ENCODE measurements at regions not wholly inside any gene's neighbourhood (a gene's known extent, or its start where the extent isn't known, plus 50 kb on each side); places are given as distances from the start of the nearest gene placed in this dataset.

GRCh38 chr9:86795823-86796553, 151.3 kb downstream of the GAS1 start:
- DNase-seq: no peak

- no peak for DNase-seq
Measured at GRCh38 chr9:86795047-86795442, 152.3 kb downstream of the GAS1 start.

GRCh38 chr9:86794391-86795046, 152.8 kb downstream of the GAS1 start:
- peak; percentile 38 for DNase-seq

GRCh38 chr9:86792136-86792535, 155.2 kb downstream of the GAS1 start:
- DNase-seq: no peak

- no peak for DNase-seq
Measured at GRCh38 chr9:86790805-86791204, 156.5 kb downstream of the GAS1 start.

- DNase-seq: no peak
Measured at GRCh38 chr9:86788456-86788855, 158.8 kb downstream of the GAS1 start.

- no peak for DNase-seq
Measured at GRCh38 chr9:86783884-86784283, 163.4 kb downstream of the GAS1 start.

GRCh38 chr9:86782831-86783230, 164.5 kb downstream of the GAS1 start:
- DNase-seq: no peak

GRCh38 chr9:86778761-86779160, 168.5 kb downstream of the GAS1 start:
- DNase-seq: no peak

GRCh38 chr9:86775718-86776117, 171.6 kb downstream of the GAS1 start:
- DNase-seq: no peak

GRCh38 chr9:86774116-86774515, 173.2 kb downstream of the GAS1 start:
- DNase-seq: no peak

- DNase-seq: no peak
Measured at GRCh38 chr9:86773422-86773945, 173.8 kb downstream of the GAS1 start.

- DNase-seq: no peak
Measured at GRCh38 chr9:86772635-86772993, 174.7 kb downstream of the GAS1 start.

- no peak for DNase-seq
Measured at GRCh38 chr9:86771941-86772634, 175.2 kb downstream of the GAS1 start.

GRCh38 chr9:86771420-86771819, 175.9 kb downstream of the GAS1 start:
- no peak for DNase-seq

GRCh38 chr9:86768709-86769108, 178.6 kb downstream of the GAS1 start:
- no peak for DNase-seq

- no peak for DNase-seq
Measured at GRCh38 chr9:86768020-86768419, 179.3 kb downstream of the GAS1 start.

GRCh38 chr9:86767373-86767772, 179.9 kb downstream of the GAS1 start:
- no peak for DNase-seq

- no peak for DNase-seq
Measured at GRCh38 chr9:86766912-86767311, 180.4 kb downstream of the GAS1 start.

- DNase-seq: no peak
Measured at GRCh38 chr9:86766511-86766910, 180.8 kb downstream of the GAS1 start.

- no peak for DNase-seq
Measured at GRCh38 chr9:86765746-86766430, 181.4 kb downstream of the GAS1 start.

- DNase-seq: no peak
Measured at GRCh38 chr9:86764671-86765343, 182.5 kb downstream of the GAS1 start.

All from right kidney (tissue), 1 donor.